GM12873 (cell line): ENCODE measurements at regions not wholly inside any gene's neighbourhood (a gene's known extent, or its start where the extent isn't known, plus 50 kb on each side); places are given as distances from the start of the nearest gene placed in this dataset.

Source experiments
- TF ChIP-seq, protein P1 (sequence below): IDR thresholded peaks from 2 replicates; pipeline ENCODE4 v1.5.1; 2012; ENCODE audit warnings: low read depth, mild to moderate bottlenecking, moderate library complexity, low read length, control low read depth; ENCODE audit not compliant: insufficient read depth; ENCODE audit errors: missing control alignments

DNA sequence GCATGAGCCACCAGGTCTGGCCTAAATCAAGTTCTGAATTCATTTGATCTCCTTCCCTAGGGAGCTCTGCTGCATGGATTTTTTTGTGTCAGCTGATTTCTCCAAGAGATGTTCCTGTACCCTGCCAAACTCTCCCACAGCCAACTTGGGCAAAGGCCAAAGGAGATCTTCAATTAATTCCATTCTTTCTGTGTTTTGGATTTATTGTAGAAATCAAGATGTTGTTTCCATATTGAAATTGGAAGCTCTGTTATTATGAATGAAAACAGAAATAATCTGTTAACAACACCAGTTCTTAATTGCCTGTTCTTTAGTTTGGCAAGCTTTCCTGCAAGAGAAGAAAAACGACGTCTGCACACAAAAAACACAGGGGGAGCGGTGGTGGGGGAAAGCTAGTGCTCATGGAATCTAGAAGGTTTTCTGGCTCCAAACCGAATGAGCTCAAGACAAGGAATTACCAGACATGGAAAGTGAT lies 86.5 kb upstream of the ABCC4 start:
- TF ChIP-seq, protein P1, sequence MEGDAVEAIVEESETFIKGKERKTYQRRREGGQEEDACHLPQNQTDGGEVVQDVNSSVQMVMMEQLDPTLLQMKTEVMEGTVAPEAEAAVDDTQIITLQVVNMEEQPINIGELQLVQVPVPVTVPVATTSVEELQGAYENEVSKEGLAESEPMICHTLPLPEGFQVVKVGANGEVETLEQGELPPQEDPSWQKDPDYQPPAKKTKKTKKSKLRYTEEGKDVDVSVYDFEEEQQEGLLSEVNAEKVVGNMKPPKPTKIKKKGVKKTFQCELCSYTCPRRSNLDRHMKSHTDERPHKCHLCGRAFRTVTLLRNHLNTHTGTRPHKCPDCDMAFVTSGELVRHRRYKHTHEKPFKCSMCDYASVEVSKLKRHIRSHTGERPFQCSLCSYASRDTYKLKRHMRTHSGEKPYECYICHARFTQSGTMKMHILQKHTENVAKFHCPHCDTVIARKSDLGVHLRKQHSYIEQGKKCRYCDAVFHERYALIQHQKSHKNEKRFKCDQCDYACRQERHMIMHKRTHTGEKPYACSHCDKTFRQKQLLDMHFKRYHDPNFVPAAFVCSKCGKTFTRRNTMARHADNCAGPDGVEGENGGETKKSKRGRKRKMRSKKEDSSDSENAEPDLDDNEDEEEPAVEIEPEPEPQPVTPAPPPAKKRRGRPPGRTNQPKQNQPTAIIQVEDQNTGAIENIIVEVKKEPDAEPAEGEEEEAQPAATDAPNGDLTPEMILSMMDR: no peak

DNA sequence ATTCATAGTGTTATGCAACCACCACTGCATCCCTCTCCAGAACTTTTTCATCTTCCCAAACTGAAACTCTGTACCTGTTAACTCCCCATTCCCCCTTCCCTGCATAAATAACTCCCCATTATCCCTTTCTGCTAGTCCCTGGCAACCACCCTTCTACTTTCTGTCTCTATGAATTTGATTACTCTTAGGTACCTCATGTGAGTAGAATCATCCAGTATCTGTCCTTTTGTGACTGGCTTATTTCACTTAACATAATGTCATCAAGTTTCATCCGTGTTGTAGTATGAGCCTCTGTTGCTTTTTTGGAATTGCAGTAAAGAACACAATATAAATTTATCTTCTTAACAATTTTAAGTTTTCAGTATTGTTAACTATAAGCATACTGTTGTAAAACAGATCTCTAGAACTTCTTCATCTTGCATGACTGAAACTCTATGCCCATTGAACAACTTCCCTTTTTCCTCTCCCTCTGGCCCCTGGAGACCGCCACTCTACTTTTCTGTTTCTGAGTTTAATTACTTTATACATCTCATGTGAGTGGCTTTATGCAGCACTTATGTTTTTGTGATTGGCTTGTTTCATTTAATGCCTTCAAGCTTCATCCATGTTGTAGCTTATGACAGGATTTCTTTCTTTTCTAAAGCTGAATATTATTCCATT lies 87.3 kb upstream of the ABCC4 start:
- TF ChIP-seq, protein P1: no peak

DNA sequence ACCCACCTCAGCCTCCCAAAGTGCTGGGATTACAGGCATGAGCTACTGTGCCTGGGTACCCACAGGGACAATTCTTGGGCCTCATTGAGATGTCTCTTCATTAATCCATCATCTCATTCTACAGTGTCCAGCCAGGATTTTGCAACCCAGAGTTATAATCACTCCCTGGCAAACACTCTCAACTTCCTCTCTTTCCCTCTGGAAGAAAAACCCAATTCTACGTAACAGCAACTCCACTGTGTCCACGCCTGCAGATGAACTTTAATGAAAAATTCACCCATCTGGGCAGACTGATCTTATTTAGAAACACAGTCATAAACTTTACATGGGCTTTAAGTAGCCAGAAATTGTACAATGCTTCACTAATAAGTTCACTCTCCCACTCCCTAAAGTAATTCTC lies 90.1 kb upstream of the ABCC4 start:
- TF ChIP-seq, protein P1: no peak

DNA sequence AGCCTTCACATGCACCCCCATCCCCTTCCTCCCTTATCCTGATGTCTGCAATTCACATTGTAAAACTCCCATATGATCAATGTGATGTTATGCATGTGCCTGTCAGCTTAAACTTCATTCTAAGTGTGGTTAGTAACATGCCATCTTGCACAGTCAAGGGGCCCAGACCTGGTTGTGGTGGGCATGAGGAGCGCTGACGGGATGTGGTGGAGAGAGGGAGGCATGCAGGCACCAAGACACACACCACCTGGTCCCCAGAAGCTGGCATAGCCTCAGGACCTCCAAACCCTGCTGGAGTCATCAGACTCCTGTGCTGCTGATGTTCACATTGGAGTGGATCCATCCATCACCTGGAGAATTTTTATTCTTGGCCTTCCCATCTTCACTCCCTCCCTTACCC lies 90.5 kb upstream of the ABCC4 start:
- TF ChIP-seq, protein P1: no peak

DNA sequence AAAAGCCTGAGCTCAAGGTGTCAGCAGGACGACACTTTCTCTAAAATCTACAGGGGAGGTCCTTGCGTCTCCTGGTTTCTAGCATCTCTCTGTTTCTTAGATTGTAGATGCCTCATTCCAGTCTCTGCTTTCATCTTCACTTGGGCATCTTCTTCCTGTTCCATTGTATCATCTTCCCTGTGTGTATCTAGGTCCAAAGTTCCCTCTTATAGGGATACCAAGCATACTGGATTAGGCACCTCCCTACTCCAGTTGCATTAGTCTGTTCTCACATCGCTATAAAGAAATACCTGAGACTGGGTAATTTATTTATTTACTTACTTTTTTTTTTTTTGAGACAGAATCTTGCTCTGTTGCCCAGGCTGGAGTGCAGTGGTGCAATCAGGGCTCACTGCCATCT lies 91.3 kb upstream of the ABCC4 start:
- TF ChIP-seq, protein P1: no peak

DNA sequence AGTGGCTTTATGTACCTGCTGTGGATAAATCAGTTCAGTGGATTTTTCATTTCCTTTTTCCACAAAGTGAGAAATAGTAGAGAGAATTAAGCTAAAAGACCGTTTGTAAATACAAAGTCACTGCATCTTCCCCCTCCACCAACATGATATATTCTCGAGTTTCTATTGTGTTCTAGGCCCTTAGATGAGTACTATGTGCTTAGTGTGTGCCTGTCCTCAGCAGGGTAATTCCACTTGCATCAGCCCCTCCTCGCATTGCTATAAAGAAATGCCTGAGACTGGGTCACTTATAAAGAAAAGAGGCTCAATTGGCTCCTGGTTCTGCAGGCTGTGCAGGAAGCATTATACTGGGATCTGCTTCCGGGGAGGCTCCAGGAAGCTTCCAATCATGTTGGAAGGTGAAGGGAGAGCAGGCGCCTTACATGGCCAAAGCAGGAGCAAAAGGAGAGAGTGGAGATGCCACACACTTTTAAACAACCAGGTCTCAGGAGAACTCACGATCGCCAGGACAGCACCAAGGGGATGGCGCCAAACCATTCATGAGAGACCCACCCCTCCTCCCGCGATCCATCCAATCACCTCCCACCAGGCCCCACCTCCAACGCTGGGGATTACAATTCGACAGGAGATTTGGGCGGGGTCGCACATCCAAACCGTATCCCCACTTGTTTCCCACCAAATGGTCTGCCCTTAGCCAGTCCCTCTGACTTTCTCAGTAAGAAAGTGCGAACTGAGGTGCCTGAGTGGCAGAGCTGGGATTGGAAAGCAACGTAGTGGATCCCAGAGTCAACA lies 102.3 kb upstream of the ABCC4 start:
- TF ChIP-seq, protein P1: no peak

DNA sequence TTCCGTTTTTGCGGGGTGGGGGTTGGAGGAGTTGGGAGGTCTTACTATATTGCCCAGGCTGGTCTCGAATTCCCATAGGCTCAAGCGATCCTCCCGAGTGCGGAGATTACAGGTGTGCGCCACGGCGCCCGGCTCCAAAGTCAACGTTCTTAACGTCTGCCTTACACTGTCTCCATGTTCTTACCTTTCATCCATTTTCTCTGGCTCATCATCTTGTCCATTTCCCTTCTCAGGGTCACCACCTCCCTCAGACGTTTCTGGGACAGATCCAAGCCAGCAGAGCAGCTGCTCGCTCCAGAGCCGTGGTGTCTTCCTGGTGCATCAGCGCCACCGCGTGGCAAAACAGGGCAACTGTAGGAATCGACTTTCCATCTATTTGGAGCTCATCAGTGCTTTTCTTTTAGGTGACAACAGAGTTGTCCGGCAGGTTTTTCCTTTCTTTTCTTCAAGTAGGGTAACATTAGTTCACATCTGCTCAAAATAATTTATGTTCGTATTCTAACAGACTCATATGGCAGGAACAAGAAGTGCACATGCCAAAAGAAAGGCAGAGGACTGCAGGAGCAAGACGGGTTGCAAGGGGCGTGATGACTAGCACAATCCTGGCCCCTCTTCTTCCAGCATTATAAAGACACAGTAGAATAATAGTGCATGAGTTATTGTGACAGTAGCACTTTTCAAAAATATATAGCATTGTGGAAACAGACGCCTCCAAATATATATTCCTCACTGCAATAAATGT lies 103.1 kb upstream of the ABCC4 start:
- TF ChIP-seq, protein P1: peak; percentile 93
